AG08396 (cell line): ENCODE measurements at regions not wholly inside any gene's neighbourhood (a gene's known extent, or its start where the extent isn't known, plus 50 kb on each side); places are given as distances from the start of the nearest gene placed in this dataset.

Experiments used
- DNase-seq: peaks from one replicate; pipeline ENCODE4 v3.0.0; 2012; ENCODE audit warnings: low spot score, mixed read lengths

- no peak for DNase-seq
Measured at GRCh38 chr1:11596295-11596694, 57.9 kb downstream of the FBXO2 start.

GRCh38 chr1:11595285-11595684, 58.9 kb downstream of the FBXO2 start:
- no peak for DNase-seq

DNA sequence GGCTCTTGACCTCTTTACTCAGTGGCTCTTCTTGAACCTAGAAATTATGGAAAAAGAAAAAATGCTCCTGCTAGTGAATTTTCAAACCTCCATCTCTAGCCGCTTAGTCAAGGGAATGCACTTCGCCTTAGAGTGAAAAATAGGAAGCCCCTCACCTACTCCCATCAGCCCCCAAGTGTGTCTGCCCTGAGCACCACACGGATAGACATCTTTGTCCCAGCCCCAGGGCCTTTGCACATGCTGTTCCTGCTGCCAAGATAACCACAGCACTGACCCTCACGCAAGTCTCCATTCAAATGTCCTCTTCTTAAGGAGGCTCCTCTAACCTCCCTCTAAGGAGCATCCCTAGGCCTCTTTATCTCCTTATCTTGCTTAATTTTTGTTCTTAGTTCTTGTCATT, 59.6 kb downstream of the FBXO2 start:
- DNase-seq: no peak

GRCh38 chr1:11594222-11594621, 60.0 kb downstream of the FBXO2 start:
- peak; percentile 45 for DNase-seq

GRCh38 chr1:11592752-11593151, 61.5 kb downstream of the FBXO2 start:
- no peak for DNase-seq

GRCh38 chr1:11590395-11590794, 63.8 kb downstream of the FBXO2 start:
- DNase-seq: no peak
